Activated CD8-positive, alpha-beta T cell treated with anti-CD3 and anti-CD28 coated beads for 36 hours (primary cell): ENCODE measurements at regions not wholly inside any gene's neighbourhood (a gene's known extent, or its start where the extent isn't known, plus 50 kb on each side); places are given as distances from the start of the nearest gene placed in this dataset.

Source experiments
- ATAC-seq: fragments of 200-7000 bp; cut with Tn5 transposase; one replicate; pipeline ENCODE4 v1.10.0; 2021; ENCODE audit warnings: mild to moderate bottlenecking, moderate library complexity
- CTCF ChIA-PET: fragments of 350-600 bp; sonication (Branson Sonifier 250); formaldehyde crosslinking; loops from one replicate; lab custom pipeline; 2021; ENCODE audit warnings: antibody characterized with exemption; lab: Charles Lee
- POLR2A ChIA-PET: fragments of 350-600 bp; sonication (Branson Sonifier 250); formaldehyde crosslinking; loops from one replicate; lab custom pipeline; 2021; ENCODE audit warnings: antibody characterized with exemption; lab: Charles Lee
- DNase-seq: peaks from one replicate; pipeline ENCODE4 v3.0.0-alpha.2; 2020
- H3K27ac Mint-ChIP-seq: one replicate; pipeline ENCODE4 v1.8.0; 2021; ENCODE audit warnings: mild to moderate bottlenecking, mixed read lengths
- H3K27me3 Mint-ChIP-seq: one replicate; pipeline ENCODE4 v1.8.0; 2021; ENCODE audit warnings: mixed read lengths
- H3K36me3 Mint-ChIP-seq: one replicate; pipeline ENCODE4 v1.8.0; 2021; ENCODE audit warnings: low read depth, mixed read lengths
- H3K4me1 Mint-ChIP-seq: one replicate; pipeline ENCODE4 v1.8.0; 2021; ENCODE audit warnings: low read depth, mixed read lengths
- H3K4me3 Mint-ChIP-seq: one replicate; pipeline ENCODE4 v1.8.0; 2021; ENCODE audit warnings: mild to moderate bottlenecking, moderate library complexity, mixed read lengths
- H3K9me3 Mint-ChIP-seq: one replicate; pipeline ENCODE4 v1.8.0; 2021; ENCODE audit warnings: mixed read lengths
- intact Hi-C: fragments of 100-400 bp; cut with micrococcal nuclease; formaldehyde crosslinking; loops from one replicate; pipeline ENCODE4 v1.10.0; 2022
- TF ChIP-seq, protein P1 (sequence below): fragments of 200-600 bp; IDR thresholded peaks from one replicate; pipeline ENCODE4 v1.8.0; 2022; ENCODE audit warnings: antibody characterized with exemption, mild to moderate bottlenecking

DNA sequence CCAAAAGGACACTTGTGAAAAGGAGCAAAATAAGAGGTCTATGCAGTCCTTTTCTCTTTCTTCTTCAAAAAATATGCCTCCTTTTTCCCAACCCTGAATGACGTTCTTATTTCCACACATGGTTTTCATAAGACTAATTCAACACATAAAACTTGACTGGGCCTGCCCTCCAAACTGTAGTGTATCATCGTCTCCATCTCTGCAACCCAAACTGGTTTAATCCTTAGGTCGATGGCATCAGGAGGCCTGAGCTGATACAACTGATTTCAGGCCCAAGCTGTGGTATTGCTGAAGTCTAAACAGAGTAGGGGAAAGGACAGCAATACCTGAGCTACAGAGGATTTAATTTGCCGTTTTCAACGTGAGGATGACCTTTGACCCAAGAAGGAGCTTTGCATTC, 130.0 kb upstream of the MTNR1B start:
- H3K27ac Mint-ChIP-seq = no peak overlapping the region
- intact Hi-C loops = no loop called here
- no peak for DNase-seq
- ChIA-PET CTCF (interaction anchor here (0.6 kb wide), 1 partner anchor 1385 kb away, joined by 4 read pairs; no protein-coding TSS in a partner anchor), POLR2A (no interaction called here)
- no peaks in the 10 kb centered on the region for H3K36me3 Mint-ChIP-seq
- H3K9me3 Mint-ChIP-seq = no peaks in the 10 kb centered on the region
- H3K4me3 Mint-ChIP-seq = no peak overlapping the region
- no peaks in the 10 kb centered on the region for H3K27me3 Mint-ChIP-seq
- no peak for ATAC-seq
- TF ChIP-seq, protein P1, sequence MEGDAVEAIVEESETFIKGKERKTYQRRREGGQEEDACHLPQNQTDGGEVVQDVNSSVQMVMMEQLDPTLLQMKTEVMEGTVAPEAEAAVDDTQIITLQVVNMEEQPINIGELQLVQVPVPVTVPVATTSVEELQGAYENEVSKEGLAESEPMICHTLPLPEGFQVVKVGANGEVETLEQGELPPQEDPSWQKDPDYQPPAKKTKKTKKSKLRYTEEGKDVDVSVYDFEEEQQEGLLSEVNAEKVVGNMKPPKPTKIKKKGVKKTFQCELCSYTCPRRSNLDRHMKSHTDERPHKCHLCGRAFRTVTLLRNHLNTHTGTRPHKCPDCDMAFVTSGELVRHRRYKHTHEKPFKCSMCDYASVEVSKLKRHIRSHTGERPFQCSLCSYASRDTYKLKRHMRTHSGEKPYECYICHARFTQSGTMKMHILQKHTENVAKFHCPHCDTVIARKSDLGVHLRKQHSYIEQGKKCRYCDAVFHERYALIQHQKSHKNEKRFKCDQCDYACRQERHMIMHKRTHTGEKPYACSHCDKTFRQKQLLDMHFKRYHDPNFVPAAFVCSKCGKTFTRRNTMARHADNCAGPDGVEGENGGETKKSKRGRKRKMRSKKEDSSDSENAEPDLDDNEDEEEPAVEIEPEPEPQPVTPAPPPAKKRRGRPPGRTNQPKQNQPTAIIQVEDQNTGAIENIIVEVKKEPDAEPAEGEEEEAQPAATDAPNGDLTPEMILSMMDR = no peak
- H3K4me1 Mint-ChIP-seq = no peaks in the 10 kb centered on the region

DNA sequence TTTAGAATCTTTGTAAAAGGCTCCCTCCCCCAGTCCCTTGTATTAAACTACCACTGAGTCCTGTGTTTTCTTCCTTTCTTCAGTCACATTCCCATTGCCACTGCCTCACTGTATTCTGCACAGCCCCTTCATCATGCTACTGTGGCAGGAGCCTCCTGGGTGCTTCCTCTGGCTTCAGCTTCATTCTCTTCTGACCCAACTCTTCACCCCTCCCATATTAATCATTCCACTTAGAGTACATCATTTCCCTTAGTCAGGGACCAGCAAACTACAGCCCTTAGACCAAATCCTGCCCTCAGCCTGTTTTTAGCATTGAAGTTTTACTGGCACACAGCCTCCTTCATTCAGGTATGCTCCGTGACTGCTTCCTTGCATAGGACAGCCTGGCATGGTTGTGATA, 127.7 kb upstream of the MTNR1B start:
- Mint-ChIP-seq H3K27me3 (no peaks in the 10 kb centered on the region), H3K9me3 (no peaks in the 10 kb centered on the region), H3K36me3 (no peaks in the 10 kb centered on the region), H3K4me1 (no peaks in the 10 kb centered on the region), H3K4me3 (no peak overlapping the region), H3K27ac (no peak overlapping the region)
- intact Hi-C loops = no loop called here
- CTCF ChIA-PET = no interaction called here
- POLR2A ChIA-PET = no interaction called here
- no peak for ATAC-seq
- TF ChIP-seq, protein P1 = no peak
- DNase-seq = no peak

DNA sequence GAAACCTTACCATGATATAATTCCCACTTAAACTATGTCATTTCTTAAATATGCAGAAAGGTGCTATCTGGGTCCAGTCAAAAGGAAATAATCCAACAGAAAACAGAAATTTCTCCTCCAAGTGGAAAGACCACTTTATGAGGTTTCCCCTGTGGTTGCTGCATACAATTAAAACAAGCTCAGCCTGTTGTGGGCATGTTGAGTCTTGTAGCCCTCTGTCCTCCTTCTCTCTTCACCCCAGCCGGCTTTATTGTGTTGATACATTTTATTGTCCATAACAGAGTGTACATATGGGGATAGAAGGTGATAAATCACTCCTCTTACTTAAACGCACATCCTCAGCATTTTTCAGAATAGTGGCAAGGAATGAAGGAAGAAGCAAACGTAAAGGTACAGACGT, 126.0 kb upstream of the MTNR1B start:
- H3K36me3 Mint-ChIP-seq = no peaks in the 10 kb centered on the region
- H3K27me3 Mint-ChIP-seq = no peaks in the 10 kb centered on the region
- H3K9me3 Mint-ChIP-seq = no peaks in the 10 kb centered on the region
- ATAC-seq = no peak
- intact Hi-C loops = no loop called here
- no peaks in the 10 kb centered on the region for H3K4me1 Mint-ChIP-seq
- TF ChIP-seq, protein P1 = no peak
- no peak overlapping the region for H3K27ac Mint-ChIP-seq
- CTCF ChIA-PET = no interaction called here
- DNase-seq = no peak
- POLR2A ChIA-PET = no interaction called here
- no peak overlapping the region for H3K4me3 Mint-ChIP-seq

GRCh38 chr11:92844197-92844596, 125.3 kb upstream of the MTNR1B start:
- Mint-ChIP-seq H3K27me3 (no peaks in the 10 kb centered on the region), H3K36me3 (no peaks in the 10 kb centered on the region), H3K4me3 (no peak overlapping the region), H3K4me1 (no peaks in the 10 kb centered on the region), H3K9me3 (no peaks in the 10 kb centered on the region), H3K27ac (no peak overlapping the region)
- TF ChIP-seq, protein P1 = no peak
- intact Hi-C loops = no loop called here
- ATAC-seq = no peak
- ChIA-PET CTCF (no interaction called here), POLR2A (no interaction called here)
- no peak for DNase-seq

DNA sequence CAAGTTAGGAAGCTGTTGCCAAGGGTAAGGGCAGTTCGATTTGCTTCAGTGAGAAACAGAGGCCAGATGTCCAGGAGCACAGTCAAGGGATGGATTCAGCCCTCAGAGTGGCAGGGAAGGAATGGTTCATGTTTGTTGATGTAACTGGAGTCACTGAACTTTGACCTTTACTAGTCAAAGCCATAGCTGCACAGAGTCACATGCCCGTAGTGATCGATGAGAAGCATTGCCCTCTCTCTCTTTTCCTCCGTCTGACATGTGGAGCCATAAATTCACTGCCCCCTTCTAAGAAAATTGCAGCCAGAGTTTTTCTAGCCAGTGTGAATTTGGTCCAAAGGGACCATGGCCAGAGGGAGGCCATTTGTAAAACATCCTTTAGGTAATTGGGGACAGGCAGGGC, 124.1 kb upstream of the MTNR1B start:
- Mint-ChIP-seq H3K27me3 (no peaks in the 10 kb centered on the region), H3K4me3 (no peak overlapping the region), H3K27ac (no peak overlapping the region), H3K4me1 (no peaks in the 10 kb centered on the region), H3K36me3 (no peaks in the 10 kb centered on the region), H3K9me3 (no peaks in the 10 kb centered on the region)
- ChIA-PET CTCF (no interaction called here), POLR2A (no interaction called here)
- DNase-seq (no peak), ATAC-seq (no peak)
- intact Hi-C loops = no loop called here
- TF ChIP-seq, protein P1 = no peak
